ENCODE measurements at regions not wholly inside any gene's neighbourhood (a gene's known extent, or its start where the extent isn't known, plus 50 kb on each side); places are given as distances from the start of the nearest gene placed in this dataset.

GRCh38 chr6:48229841-48230240 lies 118.8 kb upstream of the PTCHD4 start:
- H3K27me3 ChIP-seq (ENCODE audit: control insufficient read depth, insufficient read depth, low read length): no peaks in the 10 kb centered on the region
- H3K4me1 ChIP-seq (ENCODE audit: control insufficient read depth, insufficient read depth, low read length): no peaks in the 10 kb centered on the region
- no peaks in the 10 kb centered on the region for H3K36me3 ChIP-seq (ENCODE audit: control insufficient read depth, insufficient read depth, low read length)
- peaks cover 1% of the 10 kb centered on the region; the same call in 1 of the 2 replicates for H3K9me3 ChIP-seq (ENCODE audit: control insufficient read depth, insufficient read depth, low read length)
- no peak overlapping the region for H3K9ac ChIP-seq (ENCODE audit: low read depth, low read length)
- no peak overlapping the region for H3K27ac ChIP-seq (ENCODE audit: low read depth, low read length)
- H3K4me3 ChIP-seq (ENCODE audit: low read depth, low read length): no peak overlapping the region

GRCh38 chr6:48222241-48222640 lies 111.2 kb upstream of the PTCHD4 start:
- Histone ChIP-seq H3K27ac (ENCODE audit: low read depth, low read length) (no peak overlapping the region), H3K9me3 (ENCODE audit: control insufficient read depth, insufficient read depth, low read length) (no peaks in the 10 kb centered on the region), H3K4me1 (ENCODE audit: control insufficient read depth, insufficient read depth, low read length) (peaks cover 49% of the 10 kb centered on the region), H3K36me3 (ENCODE audit: control insufficient read depth, insufficient read depth, low read length) (no peaks in the 10 kb centered on the region), H3K27me3 (ENCODE audit: control insufficient read depth, insufficient read depth, low read length) (no peaks in the 10 kb centered on the region), H3K4me3 (ENCODE audit: low read depth, low read length) (no peak overlapping the region), H3K9ac (ENCODE audit: low read depth, low read length) (no peak overlapping the region)

GRCh38 chr6:48213076-48213788 lies 102.2 kb upstream of the PTCHD4 start:
- Histone ChIP-seq H3K9ac (ENCODE audit: low read depth, low read length) (no peak overlapping the region), H3K4me3 (ENCODE audit: low read depth, low read length) (no peak overlapping the region), H3K27ac (ENCODE audit: low read depth, low read length) (no peak overlapping the region), H3K27me3 (ENCODE audit: control insufficient read depth, insufficient read depth, low read length) (no peaks in the 10 kb centered on the region), H3K9me3 (ENCODE audit: control insufficient read depth, insufficient read depth, low read length) (no peaks in the 10 kb centered on the region), H3K4me1 (ENCODE audit: control insufficient read depth, insufficient read depth, low read length) (peaks cover 14% of the 10 kb centered on the region), H3K36me3 (ENCODE audit: control insufficient read depth, insufficient read depth, low read length) (no peaks in the 10 kb centered on the region)

- H3K36me3 ChIP-seq (ENCODE audit: control insufficient read depth, insufficient read depth, low read length): no peaks in the 10 kb centered on the region
- H3K4me1 ChIP-seq (ENCODE audit: control insufficient read depth, insufficient read depth, low read length): peaks cover 7% of the 10 kb centered on the region
- no peak overlapping the region for H3K9ac ChIP-seq (ENCODE audit: low read depth, low read length)
- no peak overlapping the region for H3K4me3 ChIP-seq (ENCODE audit: low read depth, low read length)
- H3K27ac ChIP-seq (ENCODE audit: low read depth, low read length): no peak overlapping the region
- no peaks in the 10 kb centered on the region for H3K27me3 ChIP-seq (ENCODE audit: control insufficient read depth, insufficient read depth, low read length)
- H3K9me3 ChIP-seq (ENCODE audit: control insufficient read depth, insufficient read depth, low read length): no peaks in the 10 kb centered on the region
These were observed 101.5 kb upstream of the PTCHD4 start for GRCh38 chr6:48212501-48212900.

- Histone ChIP-seq H3K9me3 (ENCODE audit: control insufficient read depth, insufficient read depth, low read length) (0 out of 2 replicates have a peak, but pooled peaks cover 3% of the 10 kb centered on the region), H3K9ac (ENCODE audit: low read depth, low read length) (no peak overlapping the region), H3K27me3 (ENCODE audit: control insufficient read depth, insufficient read depth, low read length) (no peaks in the 10 kb centered on the region), H3K4me1 (ENCODE audit: control insufficient read depth, insufficient read depth, low read length) (peaks cover 7% of the 10 kb centered on the region), H3K36me3 (ENCODE audit: control insufficient read depth, insufficient read depth, low read length) (no peaks in the 10 kb centered on the region), H3K4me3 (ENCODE audit: low read depth, low read length) (no peak overlapping the region), H3K27ac (ENCODE audit: low read depth, low read length) (no peak overlapping the region)
These were observed 95.1 kb upstream of the PTCHD4 start for GRCh38 chr6:48206091-48206490.

GRCh38 chr6:48200869-48201390 lies 89.9 kb upstream of the PTCHD4 start:
- Histone ChIP-seq H3K9ac (ENCODE audit: low read depth, low read length) (no peak overlapping the region), H3K4me1 (ENCODE audit: control insufficient read depth, insufficient read depth, low read length) (peaks cover 8% of the 10 kb centered on the region), H3K36me3 (ENCODE audit: control insufficient read depth, insufficient read depth, low read length) (no peaks in the 10 kb centered on the region), H3K4me3 (ENCODE audit: low read depth, low read length) (no peak overlapping the region), H3K9me3 (ENCODE audit: control insufficient read depth, insufficient read depth, low read length) (0 out of 2 replicates have a peak, but pooled peaks cover 3% of the 10 kb centered on the region), H3K27me3 (ENCODE audit: control insufficient read depth, insufficient read depth, low read length) (no peaks in the 10 kb centered on the region), H3K27ac (ENCODE audit: low read depth, low read length) (no peak overlapping the region)

- H3K4me1 ChIP-seq (ENCODE audit: control insufficient read depth, insufficient read depth, low read length): peaks cover 8% of the 10 kb centered on the region
- no peak overlapping the region for H3K4me3 ChIP-seq (ENCODE audit: low read depth, low read length)
- no peak overlapping the region for H3K27ac ChIP-seq (ENCODE audit: low read depth, low read length)
- H3K36me3 ChIP-seq (ENCODE audit: control insufficient read depth, insufficient read depth, low read length): no peaks in the 10 kb centered on the region
- H3K9ac ChIP-seq (ENCODE audit: low read depth, low read length): no peak overlapping the region
- H3K9me3 ChIP-seq (ENCODE audit: control insufficient read depth, insufficient read depth, low read length): 0 out of 2 replicates have a peak, but pooled peaks cover 3% of the 10 kb centered on the region
- H3K27me3 ChIP-seq (ENCODE audit: control insufficient read depth, insufficient read depth, low read length): no peaks in the 10 kb centered on the region
These were observed 88.5 kb upstream of the PTCHD4 start for GRCh38 chr6:48199499-48199898.

- no peak overlapping the region for H3K4me3 ChIP-seq (ENCODE audit: low read depth, low read length)
- H3K27me3 ChIP-seq (ENCODE audit: control insufficient read depth, insufficient read depth, low read length): no peaks in the 10 kb centered on the region
- no peak overlapping the region for H3K27ac ChIP-seq (ENCODE audit: low read depth, low read length)
- 0 out of 2 replicates have a peak, but pooled peaks cover 3% of the 10 kb centered on the region for H3K9me3 ChIP-seq (ENCODE audit: control insufficient read depth, insufficient read depth, low read length)
- H3K36me3 ChIP-seq (ENCODE audit: control insufficient read depth, insufficient read depth, low read length): no peaks in the 10 kb centered on the region
- peaks cover 6% of the 10 kb centered on the region for H3K4me1 ChIP-seq (ENCODE audit: control insufficient read depth, insufficient read depth, low read length)
- H3K9ac ChIP-seq (ENCODE audit: low read depth, low read length): no peak overlapping the region
These were observed 86.9 kb upstream of the PTCHD4 start for GRCh38 chr6:48197941-48198340.

- H3K27ac ChIP-seq (ENCODE audit: low read depth, low read length): no peak overlapping the region
- no peak overlapping the region for H3K9ac ChIP-seq (ENCODE audit: low read depth, low read length)
- no peaks in the 10 kb centered on the region for H3K9me3 ChIP-seq (ENCODE audit: control insufficient read depth, insufficient read depth, low read length)
- no peaks in the 10 kb centered on the region for H3K4me1 ChIP-seq (ENCODE audit: control insufficient read depth, insufficient read depth, low read length)
- no peaks in the 10 kb centered on the region for H3K36me3 ChIP-seq (ENCODE audit: control insufficient read depth, insufficient read depth, low read length)
- H3K27me3 ChIP-seq (ENCODE audit: control insufficient read depth, insufficient read depth, low read length): no peaks in the 10 kb centered on the region
- no peak overlapping the region for H3K4me3 ChIP-seq (ENCODE audit: low read depth, low read length)
These were observed 83.7 kb upstream of the PTCHD4 start for GRCh38 chr6:48194596-48195295.

GRCh38 chr6:48188158-48188557 lies 77.2 kb upstream of the PTCHD4 start:
- no peak overlapping the region for H3K4me3 ChIP-seq (ENCODE audit: low read depth, low read length)
- H3K9me3 ChIP-seq (ENCODE audit: control insufficient read depth, insufficient read depth, low read length): no peaks in the 10 kb centered on the region
- H3K27ac ChIP-seq (ENCODE audit: low read depth, low read length): no peak overlapping the region
- no peaks in the 10 kb centered on the region for H3K27me3 ChIP-seq (ENCODE audit: control insufficient read depth, insufficient read depth, low read length)
- H3K36me3 ChIP-seq (ENCODE audit: control insufficient read depth, insufficient read depth, low read length): no peaks in the 10 kb centered on the region
- H3K9ac ChIP-seq (ENCODE audit: low read depth, low read length): no peak overlapping the region
- H3K4me1 ChIP-seq (ENCODE audit: control insufficient read depth, insufficient read depth, low read length): 0 out of 2 replicates have a peak, but pooled peaks cover 7% of the 10 kb centered on the region

- H3K4me3 ChIP-seq (ENCODE audit: low read depth, low read length): no peak overlapping the region
- no peaks in the 10 kb centered on the region for H3K9me3 ChIP-seq (ENCODE audit: control insufficient read depth, insufficient read depth, low read length)
- no peak overlapping the region for H3K9ac ChIP-seq (ENCODE audit: low read depth, low read length)
- H3K27ac ChIP-seq (ENCODE audit: low read depth, low read length): no peak overlapping the region
- 0 out of 2 replicates have a peak, but pooled peaks cover 7% of the 10 kb centered on the region for H3K4me1 ChIP-seq (ENCODE audit: control insufficient read depth, insufficient read depth, low read length)
- H3K36me3 ChIP-seq (ENCODE audit: control insufficient read depth, insufficient read depth, low read length): no peaks in the 10 kb centered on the region
- H3K27me3 ChIP-seq (ENCODE audit: control insufficient read depth, insufficient read depth, low read length): no peaks in the 10 kb centered on the region
These were observed 75.7 kb upstream of the PTCHD4 start for GRCh38 chr6:48186746-48187145.

All from HUES48 (cell line).